B cell (primary cell): ENCODE measurements at regions not wholly inside any gene's neighbourhood (a gene's known extent, or its start where the extent isn't known, plus 50 kb on each side); places are given as distances from the start of the nearest gene placed in this dataset.
"Not testable (repeated sequence)": the region's sequence is repeated elsewhere in the genome, so short reads cannot be mapped to it uniquely, and the experiment has no call there.

Experiments used
- ATAC-seq: fragments of 200-7000 bp; cut with Tn5 transposase; one replicate; pipeline ENCODE4 v1.10.0; 2021; ENCODE audit warnings: low read depth, mild to moderate bottlenecking, moderate number of reproducible peaks, moderate library complexity
- CTCF ChIA-PET: fragments of 350-600 bp; sonication (Branson Sonifier 250); formaldehyde crosslinking; loops from one replicate; lab custom pipeline; 2021; ENCODE audit warnings: antibody characterized with exemption, inconsistent platforms; lab: Charles Lee
- POLR2A ChIA-PET: fragments of 350-600 bp; sonication (Branson Sonifier 250); formaldehyde crosslinking; loops from one replicate; lab custom pipeline; 2021; ENCODE audit warnings: antibody characterized with exemption; lab: Charles Lee
- DNase-seq: peaks from one replicate; pipeline ENCODE4 v3.0.0; 2013
- H2AFZ ChIP-seq: 2 replicates; pipeline ENCODE4 v1.6.1; 2012; ENCODE audit warnings: mild to moderate bottlenecking, low read depth, low read length; ENCODE audit not compliant: insufficient read depth, poor library complexity, severe bottlenecking
- H3K27ac ChIP-seq, 2 donors: 1 replicate in 1 of 2; 2 replicates in 1 of 2; pipeline ENCODE4 v1.5.1; 2012 to 2013; ENCODE audit warnings: low read length in 2 of 2, mild to moderate bottlenecking in 2 of 2, moderate library complexity in 1 of 2
- H3K27me3 ChIP-seq, 4 experiments: fragments of 200-600 bp in 1 of 4; sonication (generic) in 1 of 4; replicated peaks in 1 of 4; 1 replicate in 2 of 4; 2 replicates in 2 of 4; pipeline versions ENCODE4 v1.6.1 to v1.7.0; 2013 to 2016; ENCODE audit warnings: low read length in 3 of 4, mild to moderate bottlenecking in 2 of 4, mixed read lengths in 1 of 4, moderate library complexity in 1 of 4; ENCODE audit not compliant: insufficient read depth in 4 of 4, control insufficient read depth in 3 of 4; ENCODE audit errors: control extremely low read depth in 1 of 4
- H3K36me3 ChIP-seq, 2 experiments: replicated peaks in 1 of 2; 1 replicate in 1 of 2; 2 replicates in 1 of 2; pipeline versions ENCODE4 v1.6.1 to v1.7.1; 2013; ENCODE audit warnings: low read length in 1 of 2; ENCODE audit not compliant: insufficient read depth in 2 of 2, control insufficient read depth in 1 of 2; ENCODE audit errors: control extremely low read depth in 1 of 2, extremely low read depth in 1 of 2
- H3K4me1 ChIP-seq, 2 donors: fragments of 200-600 bp in 1 of 2; sonication (generic) in 1 of 2; 1 replicate in 1 of 2; 2 replicates in 1 of 2; pipeline versions ENCODE4 v1.5.1 to v1.6.1; 2013 to 2017; ENCODE audit warnings: low read length in 2 of 2; ENCODE audit not compliant: control insufficient read depth in 2 of 2, insufficient read depth in 2 of 2
- H3K4me2 ChIP-seq: replicated peaks from 2 replicates; pipeline ENCODE3; 2012; ENCODE audit warnings: mild to moderate bottlenecking, low read depth, low read length; ENCODE audit not compliant: poor library complexity, severe bottlenecking
- H3K4me3 ChIP-seq, 5 experiments: fragments of 200-600 bp in 1 of 5; sonication (generic) in 1 of 5; 1 replicate in 3 of 5; 2 replicates in 2 of 5; pipeline versions ENCODE4 v1.5.1 to v1.7.0; 2011 to 2016; ENCODE audit warnings: low read length in 4 of 5, mild to moderate bottlenecking in 4 of 5, low read depth in 2 of 5, control low read depth in 1 of 5, moderate library complexity in 1 of 5; ENCODE audit not compliant: insufficient read depth in 1 of 5; ENCODE audit errors: control extremely low read depth in 1 of 5, extremely low read depth in 1 of 5
- H3K79me2 ChIP-seq: fragments of 200-600 bp; sonication (generic); one replicate; pipeline ENCODE4 v1.6.0; 2016; ENCODE audit warnings: low read length; ENCODE audit not compliant: control insufficient read depth, insufficient read depth
- H3K9ac ChIP-seq: fragments of 200-600 bp; sonication (generic); 2 replicates; pipeline ENCODE4 v1.6.1; 2017; ENCODE audit warnings: mild to moderate bottlenecking, low read length, moderate library complexity
- H3K9me3 ChIP-seq, 3 donors: one replicate each; pipeline versions ENCODE4 v1.6.1 to v1.7.1; 2013; ENCODE audit warnings: low read length in 2 of 3; ENCODE audit not compliant: control insufficient read depth in 2 of 3, insufficient read depth in 1 of 3; ENCODE audit errors: control extremely low read depth in 1 of 3
- H4K20me1 ChIP-seq: 2 replicates; pipeline ENCODE4 v1.6.0; 2012; ENCODE audit warnings: mild to moderate bottlenecking, low read length; ENCODE audit not compliant: insufficient read depth, control insufficient read depth, poor library complexity, severe bottlenecking
- H3K27ac Mint-ChIP-seq: one replicate; pipeline ENCODE4 v1.8.0; 2021; ENCODE audit warnings: mixed read lengths
- H3K27me3 Mint-ChIP-seq: one replicate; pipeline ENCODE4 v1.8.0; 2021; ENCODE audit warnings: mixed read lengths
- H3K4me1 Mint-ChIP-seq: one replicate; pipeline ENCODE4 v1.8.0; 2021; ENCODE audit warnings: mixed read lengths
- H3K4me3 Mint-ChIP-seq: one replicate; pipeline ENCODE4 v1.8.0; 2021; ENCODE audit warnings: mixed read lengths
- H3K9me3 Mint-ChIP-seq: one replicate; pipeline ENCODE4 v1.8.0; 2022; ENCODE audit warnings: mixed read lengths; ENCODE audit not compliant: insufficient read depth
- CTCF ChIP-seq: fragments of 200-600 bp; IDR thresholded peaks from one replicate; pipeline ENCODE4 v1.8.0; 2022; ENCODE audit warnings: antibody characterized with exemption, mild to moderate bottlenecking
- EZH2 ChIP-seq: IDR thresholded peaks from 2 replicates; pipeline ENCODE4 v1.6.1; 2012; ENCODE audit warnings: borderline replicate concordance, low read depth, mild to moderate bottlenecking, moderate library complexity, low read length; ENCODE audit not compliant: insufficient read depth, poor library complexity, severe bottlenecking
- WGBS: methylation state at CpG from one replicate; pipeline ENCODE4 v1.1.5; 2013; ENCODE audit warnings: missing lambda C conversion rate; ENCODE audit not compliant: insufficient coverage; 5-methylcytosine and 5-hydroxymethylcytosine counted together
- intact Hi-C: fragments of 100-400 bp; cut with micrococcal nuclease; formaldehyde crosslinking; loops from one replicate; pipeline ENCODE4 v1.10.0; 2022

GRCh38 chr16:58883131-58883530 is 149.0 kb upstream of the GOT2 start:
- no CpG with 5 or more reads among the region's 3 CpGs for WGBS
- Histone ChIP-seq H3K9ac (no peak overlapping the region), H3K36me3 (no peaks in the 10 kb centered on the region), H3K9me3 (peaks cover 0 to 12% (median 3%) of the 10 kb centered on the region in 3 donors), H4K20me1 (no peaks in the 10 kb centered on the region), H3K4me1 (peaks cover 7 to 13% of the 10 kb centered on the region in 2 donors), H3K4me2 (no peak overlapping the region), H3K79me2 (no peaks in the 10 kb centered on the region), H2AFZ (no peak overlapping the region), H3K27me3 (peaks cover 0 to 3% (median 0%) of the 10 kb centered on the region in 4 experiments), H3K4me3 (no peak overlapping the region), H3K27ac (no peak overlapping the region)
- H3K4me1 Mint-ChIP-seq, result peaks cover 14% of the 10 kb centered on the region
- intact Hi-C loops, result no loop called here
- no peaks in the 10 kb centered on the region for H3K9me3 Mint-ChIP-seq
- ATAC-seq (no peak), DNase-seq (no peak)
- ChIA-PET POLR2A (no interaction called here), CTCF (no interaction called here)
- no peak overlapping the region for H3K27ac Mint-ChIP-seq
- TF ChIP-seq CTCF, result no peak
- no peak overlapping the region for H3K4me3 Mint-ChIP-seq
- H3K27me3 Mint-ChIP-seq, result no peaks in the 10 kb centered on the region

GRCh38 chr16:58882292-58882691 is 148.2 kb upstream of the GOT2 start:
- Mint-ChIP-seq H3K9me3 (no peaks in the 10 kb centered on the region), H3K4me1 (peaks cover 14% of the 10 kb centered on the region), H3K27me3 (no peaks in the 10 kb centered on the region), H3K27ac (peak overlapping the region; percentile 16), H3K4me3 (peak overlapping the region; percentile 48)
- no peak for TF ChIP-seq CTCF
- TF ChIP-seq EZH2, result no peak
- Histone ChIP-seq H3K4me2 (peak overlapping the region; percentile 39), H3K27me3 (peaks cover 0 to 3% (median 0%) of the 10 kb centered on the region in 4 experiments), H3K36me3 (no peaks in the 10 kb centered on the region), H3K9ac (no peak overlapping the region), H3K4me3 (no peak overlapping the region), H3K27ac (no peak overlapping the region), H3K9me3 (peaks cover 0 to 12% (median 3%) of the 10 kb centered on the region in 3 donors), H3K79me2 (no peaks in the 10 kb centered on the region), H3K4me1 (peaks cover 7 to 13% of the 10 kb centered on the region in 2 donors), H4K20me1 (no peaks in the 10 kb centered on the region), H2AFZ (peak overlapping the region; percentile 42)
- ATAC-seq, result peak; percentile 36
- ChIA-PET CTCF (no interaction called here), POLR2A (no interaction called here)
- 25% methylated on average over 3 of the region's 5 CpGs for WGBS
- intact Hi-C loops, result no loop called here
- DNase-seq, result peak; percentile 10

- CTCF ChIA-PET, H3K4me2 ChIP-seq, intact Hi-C loops, H3K27ac Mint-ChIP-seq, H3K4me3 ChIP-seq, H2AFZ ChIP-seq, H3K9me3 Mint-ChIP-seq, H3K9ac ChIP-seq, H3K36me3 ChIP-seq, ATAC-seq, H3K4me3 Mint-ChIP-seq, H3K27me3 Mint-ChIP-seq, DNase-seq, H4K20me1 ChIP-seq, H3K27ac ChIP-seq, POLR2A ChIA-PET, H3K79me2 ChIP-seq, H3K27me3 ChIP-seq: not testable (repeated sequence)
- H3K4me1 Mint-ChIP-seq, result peaks cover 14% of the 10 kb centered on the region
- peaks cover 0 to 12% (median 1%) of the 10 kb centered on the region in 3 donors for H3K9me3 ChIP-seq
- peaks cover 7 to 13% of the 10 kb centered on the region in 2 donors for H3K4me1 ChIP-seq
- WGBS, result 92% methylated on average over 11 of the region's 11 CpGs
Measured at GRCh38 chr16:58878641-58879040, 144.5 kb upstream of the GOT2 start.
